Uterus (tissue), 3 donors: ENCODE measurements at regions not wholly inside any gene's neighbourhood (a gene's known extent, or its start where the extent isn't known, plus 50 kb on each side); places are given as distances from the start of the nearest gene placed in this dataset.
"Not testable (repeated sequence)": the region's sequence is repeated elsewhere in the genome, so short reads cannot be mapped to it uniquely, and the experiment has no call there.

Source experiments
- DNase-seq, 2 donors: peaks; one replicate each; pipeline ENCODE4 v3.0.0-alpha.2; 2019 to 2020
- H3K27ac ChIP-seq, 2 donors: fragments of 200-600 bp; sonication (generic); 1 replicate in 1 of 2; 2 replicates in 1 of 2; pipeline ENCODE4 v1.5.1; 2016 to 2018
- H3K27me3 ChIP-seq, 2 donors: fragments of 200-600 bp; sonication (generic); one replicate each; pipeline ENCODE4 v1.5.1; 2018 to 2019; ENCODE audit warnings: control low read depth in 1 of 2
- H3K36me3 ChIP-seq, 2 donors: fragments of 200-600 bp; sonication (generic); one replicate each; pipeline ENCODE4 v1.5.1; 2019; ENCODE audit warnings: control low read depth in 1 of 2
- H3K4me1 ChIP-seq, 2 donors: fragments of 200-600 bp; sonication (generic); one replicate each; pipeline ENCODE4 v1.5.1; 2018 to 2019; ENCODE audit warnings: control low read depth in 1 of 2
- H3K4me3 ChIP-seq, 2 donors: fragments of 200-600 bp; sonication (generic); 1 replicate in 1 of 2; 2 replicates in 1 of 2; pipeline ENCODE4 v1.5.1; 2018 to 2019; ENCODE audit warnings: mild to moderate bottlenecking in 1 of 2
- H3K9me3 ChIP-seq, 2 donors: fragments of 200-600 bp; sonication (generic); one replicate each; pipeline ENCODE4 v1.5.1; 2019; ENCODE audit warnings: control low read depth in 1 of 2
- POLR2A ChIP-seq, 2 donors: fragments of 450-650 bp; IDR thresholded peaks; one replicate each; pipeline ENCODE4 v1.6.1; 2016; ENCODE audit warnings: antibody characterized with exemption in 2 of 2, mild to moderate bottlenecking in 1 of 2, moderate library complexity in 1 of 2
- intact Hi-C: fragments of 100-400 bp; cut with DNase I; formaldehyde crosslinking; loops from one replicate; pipeline ENCODE4 v1.15.1; 2023; ENCODE audit warnings: low total_unique reads
- TF ChIP-seq, protein P1 (sequence below), 4 experiments: fragments of 200-600 bp in 2 of 4; fragments of 450-650 bp in 2 of 4; sonication (generic) in 2 of 4; IDR thresholded peaks; one replicate each; pipeline ENCODE4 v1.5.1; 2016 to 2019; ENCODE audit warnings: antibody characterized with exemption in 4 of 4, mild to moderate bottlenecking in 2 of 4, moderate library complexity in 1 of 4
- donor health status: DM: yes; HTN: yes; CAD: no.

DNA sequence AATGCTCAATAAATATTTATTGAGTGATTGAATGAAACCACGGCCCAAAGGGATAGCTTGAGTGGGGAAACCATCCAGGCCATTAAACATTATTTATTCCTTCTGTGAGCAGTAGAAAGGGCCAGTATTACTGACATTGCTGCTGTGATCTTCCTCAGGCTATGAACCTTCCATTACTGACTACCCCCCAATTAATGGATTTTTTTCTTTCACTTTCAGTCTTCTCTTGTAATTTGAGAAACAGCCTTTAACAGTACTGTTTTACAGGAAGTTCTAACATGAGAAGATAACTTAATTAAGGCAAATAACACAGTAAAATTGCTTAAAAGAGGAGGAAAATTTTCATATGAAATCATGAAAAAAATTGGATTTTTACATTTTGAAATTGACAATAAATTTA lies 629.5 kb downstream of the TRHDE start:
- intact Hi-C loops = no loop called here
- no peak for DNase-seq

DNA sequence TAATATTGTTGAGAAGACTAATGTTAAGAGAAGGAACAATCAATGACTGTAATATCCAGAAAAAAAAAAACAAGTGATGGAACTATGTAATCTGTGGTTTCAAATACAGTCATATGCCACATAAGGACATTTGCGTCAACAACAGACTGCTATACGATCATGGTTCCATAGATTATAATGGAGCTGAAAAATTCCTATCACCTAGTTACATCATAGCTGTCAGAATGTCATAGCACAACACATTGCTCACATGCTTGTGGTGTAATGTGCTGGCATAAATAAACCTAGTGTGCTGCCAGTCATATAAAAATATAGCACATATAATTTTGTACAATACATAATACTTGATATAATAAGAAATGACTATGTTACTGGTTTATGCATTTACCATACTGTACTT lies 653.5 kb downstream of the TRHDE start:
- no peaks in the 10 kb centered on the region for H3K4me1 ChIP-seq
- TF ChIP-seq POLR2A (IDR thresholded peaks at IDR 0.05) = no peak
- TF ChIP-seq, protein P1, sequence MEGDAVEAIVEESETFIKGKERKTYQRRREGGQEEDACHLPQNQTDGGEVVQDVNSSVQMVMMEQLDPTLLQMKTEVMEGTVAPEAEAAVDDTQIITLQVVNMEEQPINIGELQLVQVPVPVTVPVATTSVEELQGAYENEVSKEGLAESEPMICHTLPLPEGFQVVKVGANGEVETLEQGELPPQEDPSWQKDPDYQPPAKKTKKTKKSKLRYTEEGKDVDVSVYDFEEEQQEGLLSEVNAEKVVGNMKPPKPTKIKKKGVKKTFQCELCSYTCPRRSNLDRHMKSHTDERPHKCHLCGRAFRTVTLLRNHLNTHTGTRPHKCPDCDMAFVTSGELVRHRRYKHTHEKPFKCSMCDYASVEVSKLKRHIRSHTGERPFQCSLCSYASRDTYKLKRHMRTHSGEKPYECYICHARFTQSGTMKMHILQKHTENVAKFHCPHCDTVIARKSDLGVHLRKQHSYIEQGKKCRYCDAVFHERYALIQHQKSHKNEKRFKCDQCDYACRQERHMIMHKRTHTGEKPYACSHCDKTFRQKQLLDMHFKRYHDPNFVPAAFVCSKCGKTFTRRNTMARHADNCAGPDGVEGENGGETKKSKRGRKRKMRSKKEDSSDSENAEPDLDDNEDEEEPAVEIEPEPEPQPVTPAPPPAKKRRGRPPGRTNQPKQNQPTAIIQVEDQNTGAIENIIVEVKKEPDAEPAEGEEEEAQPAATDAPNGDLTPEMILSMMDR (IDR thresholded peaks at IDR 0.05) = no peak
- H3K27me3 ChIP-seq = no peaks in the 10 kb centered on the region
- intact Hi-C loops = no loop called here
- no peak overlapping the region for H3K27ac ChIP-seq
- DNase-seq = no peak
- H3K36me3 ChIP-seq = no peaks in the 10 kb centered on the region
- no peak overlapping the region for H3K4me3 ChIP-seq
- H3K9me3 ChIP-seq = no peaks in the 10 kb centered on the region

More for the DNA sequence above, 629.5 kb downstream of the TRHDE start:
- Histone ChIP-seq H3K27ac (no peak overlapping the region), H3K27me3 (no peaks in the 10 kb centered on the region), H3K4me1 (no peaks in the 10 kb centered on the region), H3K36me3 (no peaks in the 10 kb centered on the region), H3K9me3 (no peaks in the 10 kb centered on the region), H3K4me3 (no peak overlapping the region)
- TF ChIP-seq, protein P1 (IDR thresholded peaks at IDR 0.05) = no peak
- no peak for TF ChIP-seq POLR2A (IDR thresholded peaks at IDR 0.05)

DNA sequence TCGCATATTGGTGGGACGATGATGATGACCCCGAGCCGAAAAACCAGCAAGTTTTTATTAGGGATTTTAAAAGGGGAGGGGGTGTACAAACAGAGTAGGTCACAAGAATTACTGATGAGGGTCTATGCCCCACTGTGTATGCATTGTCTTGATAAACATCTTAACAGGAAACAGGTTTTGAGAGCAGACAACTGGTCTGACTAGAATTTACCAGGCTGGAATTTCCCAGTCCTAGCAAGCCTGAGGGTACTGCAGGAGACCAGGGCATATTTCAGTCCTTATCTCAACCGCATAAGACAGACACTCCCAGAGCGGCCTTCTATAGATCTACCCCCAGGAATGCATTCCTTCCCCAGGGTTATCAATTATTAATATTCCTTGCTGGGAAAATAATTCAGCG lies 659.7 kb downstream of the TRHDE start:
- H3K4me1 ChIP-seq, intact Hi-C loops, H3K9me3 ChIP-seq, H3K4me3 ChIP-seq, DNase-seq, H3K27me3 ChIP-seq, H3K27ac ChIP-seq, H3K36me3 ChIP-seq: not testable (repeated sequence)

DNA sequence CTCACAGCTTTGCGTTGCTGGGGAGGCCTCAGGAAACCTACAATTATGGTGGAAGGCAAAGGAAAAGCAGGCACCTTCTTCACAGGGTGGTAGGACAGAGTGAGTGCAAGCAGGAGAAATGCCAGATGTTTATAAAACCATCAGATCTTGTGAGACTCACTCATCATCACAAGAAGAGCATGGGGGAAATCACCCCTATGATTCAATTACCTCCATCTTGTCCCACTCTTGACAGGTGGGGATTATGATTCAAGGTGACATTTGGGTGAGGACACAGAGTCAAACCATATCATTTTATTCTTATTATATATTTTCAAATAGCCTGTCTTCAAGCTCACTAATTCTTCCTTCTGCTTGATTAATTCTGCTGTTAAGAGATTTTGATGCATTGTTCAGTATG lies 665.3 kb downstream of the TRHDE start:
- H3K27ac ChIP-seq = no peak overlapping the region
- H3K4me3 ChIP-seq = no peak overlapping the region
- H3K9me3 ChIP-seq = no peaks in the 10 kb centered on the region
- no peaks in the 10 kb centered on the region for H3K4me1 ChIP-seq
- TF ChIP-seq, protein P1 (IDR thresholded peaks at IDR 0.05) = no peak
- no peak for TF ChIP-seq POLR2A (IDR thresholded peaks at IDR 0.05)
- no peak for DNase-seq
- H3K27me3 ChIP-seq = no peaks in the 10 kb centered on the region
- intact Hi-C loops = no loop called here
- H3K36me3 ChIP-seq = no peaks in the 10 kb centered on the region

DNA sequence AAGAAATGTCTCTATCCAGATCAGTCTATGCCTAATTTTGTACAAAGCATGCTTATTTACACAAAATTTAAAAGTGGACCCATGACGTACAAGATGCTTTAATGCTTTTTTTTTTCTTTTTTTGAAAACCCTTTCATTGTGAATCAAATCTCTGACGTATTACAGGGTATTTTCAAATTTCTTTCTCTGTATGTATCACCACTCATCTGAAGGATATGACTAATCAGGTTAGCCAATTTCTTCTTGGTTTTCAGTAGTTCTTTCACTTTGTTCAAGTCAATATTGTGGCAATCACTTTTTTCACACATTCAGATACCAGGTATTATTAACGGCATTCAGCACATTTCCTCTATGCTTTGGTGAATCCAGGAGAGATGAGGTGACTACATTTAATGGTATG lies 685.3 kb downstream of the TRHDE start:
- intact Hi-C loops = no loop called here
- no peak for DNase-seq
- no peaks in the 10 kb centered on the region for H3K27me3 ChIP-seq
- no peaks in the 10 kb centered on the region for H3K9me3 ChIP-seq
- H3K36me3 ChIP-seq = no peaks in the 10 kb centered on the region
- H3K4me1 ChIP-seq = no peaks in the 10 kb centered on the region
- no peak overlapping the region for H3K27ac ChIP-seq
- TF ChIP-seq, protein P1 (IDR thresholded peaks at IDR 0.05) = no peak
- no peak for TF ChIP-seq POLR2A (IDR thresholded peaks at IDR 0.05)
- no peak overlapping the region for H3K4me3 ChIP-seq

DNA sequence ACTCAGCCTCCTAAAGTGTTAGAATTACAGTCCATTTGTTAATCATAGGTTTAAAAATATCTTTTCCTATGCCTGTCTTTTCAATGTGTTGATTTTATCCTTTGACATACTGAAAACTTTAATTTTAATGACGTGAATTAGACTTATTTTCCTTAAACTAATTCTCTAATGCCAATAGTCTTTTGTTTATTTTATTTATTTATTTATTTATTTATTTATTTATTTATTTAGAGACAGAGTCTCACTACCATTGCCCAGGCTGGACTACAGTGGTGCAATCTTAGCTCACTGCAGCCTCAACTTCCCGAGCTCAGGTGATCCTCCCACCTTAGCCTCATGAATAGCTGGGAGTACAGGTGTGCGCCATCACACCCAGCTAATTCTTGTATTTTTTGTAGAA lies 694.5 kb downstream of the TRHDE start:
- DNase-seq = no peak
- Histone ChIP-seq H3K4me3 (no peak overlapping the region), H3K9me3 (no peaks in the 10 kb centered on the region), H3K4me1 (no peaks in the 10 kb centered on the region), H3K36me3 (no peaks in the 10 kb centered on the region), H3K27me3 (no peaks in the 10 kb centered on the region), H3K27ac (no peak overlapping the region)
- no peak for TF ChIP-seq POLR2A (IDR thresholded peaks at IDR 0.05)
- TF ChIP-seq, protein P1 (IDR thresholded peaks at IDR 0.05) = no peak
- intact Hi-C loops = no loop called here
